ENCODE measurements at regions not wholly inside any gene's neighbourhood (a gene's known extent, or its start where the extent isn't known, plus 50 kb on each side); places are given as distances from the start of the nearest gene placed in this dataset.
A peak's percentile ranks its signal among the peaks of the same experiment; 100 is the strongest.
"Not testable (repeated sequence)": the region's sequence is repeated elsewhere in the genome, so short reads cannot be mapped to it uniquely, and the experiment has no call there.

DNA sequence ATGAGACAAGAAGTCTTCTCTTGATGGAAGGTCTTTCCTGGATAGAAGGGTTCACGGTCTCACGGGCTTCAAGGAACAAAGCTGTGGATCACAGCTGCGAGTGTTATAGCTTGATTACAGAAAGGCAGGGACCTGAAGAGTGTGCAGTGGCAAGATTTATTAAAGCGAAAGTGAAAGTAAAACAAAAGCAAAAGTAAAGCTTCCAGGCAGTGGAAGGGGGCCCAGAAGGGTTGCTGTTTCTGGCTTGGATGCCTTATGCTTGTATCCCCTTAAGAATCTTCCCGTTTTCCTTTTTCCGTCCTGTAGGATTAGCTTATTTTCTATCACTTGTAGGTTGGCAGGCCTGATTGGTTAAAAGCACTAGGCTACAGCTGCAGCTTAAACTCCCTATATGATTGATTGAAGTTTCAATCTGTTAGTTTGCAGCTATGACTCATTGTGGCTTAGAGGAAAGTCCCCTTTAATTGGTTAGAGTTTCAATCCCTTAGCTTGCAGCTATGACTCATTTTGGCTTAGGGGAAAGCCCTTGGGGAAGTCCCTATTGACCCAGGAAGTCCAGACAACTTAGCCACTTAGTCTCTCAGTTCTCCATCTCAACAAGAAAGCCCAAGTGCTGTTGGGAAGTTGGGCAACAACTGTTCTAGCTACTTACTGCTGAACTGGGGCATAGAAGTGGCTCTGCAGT is 183.7 kb upstream of the NLGN4Y start:
- H3K4me3 ChIP-seq (ENCODE audit: low read length): no peak overlapping the region
- DNase-seq (ENCODE audit: low read depth, low spot score): peak; percentile 4

DNA sequence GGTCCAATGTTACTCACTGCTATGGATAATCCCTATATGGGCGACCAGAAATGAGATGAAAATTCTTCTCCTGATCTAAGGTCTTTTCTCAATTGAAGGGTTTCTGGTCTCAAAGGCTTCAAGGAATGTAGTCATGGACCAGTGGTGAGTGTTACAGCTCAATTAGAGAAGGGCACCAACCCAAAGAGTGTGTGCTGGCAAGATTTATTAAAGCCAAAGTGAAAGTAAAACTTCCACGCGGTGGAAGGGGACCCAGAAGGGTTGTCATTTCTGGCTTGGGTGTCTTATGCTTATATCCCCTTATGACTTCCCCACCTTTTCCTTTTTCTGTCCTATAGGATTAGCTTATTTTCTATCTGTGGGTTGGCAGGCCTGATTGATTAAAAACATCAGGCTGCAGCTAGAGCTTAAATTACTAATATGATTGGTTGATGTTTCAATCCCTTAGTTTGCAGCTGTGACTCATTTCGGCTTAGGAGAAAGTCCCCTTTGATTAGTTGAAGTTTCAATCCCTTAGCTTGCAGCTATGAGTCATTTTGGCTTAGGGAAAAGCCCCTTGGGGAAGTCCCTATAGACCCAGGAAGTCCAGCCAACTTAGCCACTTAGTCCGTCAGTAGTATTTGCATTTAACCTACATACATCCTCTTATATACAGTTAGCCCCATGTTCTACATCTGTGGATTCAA is 179.5 kb upstream of the NLGN4Y start:
- no peak overlapping the region for H3K4me3 ChIP-seq (ENCODE audit: low read length)
- DNase-seq (ENCODE audit: low read depth, low spot score): no peak

DNA sequence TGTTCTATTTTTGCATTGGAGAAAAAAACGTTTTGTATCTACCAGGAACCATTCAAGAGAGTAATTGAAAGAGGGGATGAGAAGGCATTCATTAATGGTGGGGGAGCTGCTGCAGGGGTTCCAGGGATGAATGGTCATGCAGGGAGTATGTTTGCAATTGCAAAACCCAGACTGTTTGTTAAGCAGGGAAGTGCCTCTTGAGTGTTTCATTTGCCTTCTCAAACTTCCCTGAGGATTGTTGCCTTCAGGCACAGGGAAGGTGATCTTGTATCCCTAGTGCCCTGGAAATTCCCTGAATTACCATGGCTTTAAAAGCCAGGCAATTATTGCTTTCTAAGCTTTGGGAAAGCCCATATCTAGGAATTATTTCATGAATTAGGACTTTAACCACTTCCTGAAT is 172.7 kb upstream of the NLGN4Y start:
- DNase-seq (ENCODE audit: low read depth, low spot score): no peak
- no peak overlapping the region for H3K4me3 ChIP-seq (ENCODE audit: low read length)

DNA sequence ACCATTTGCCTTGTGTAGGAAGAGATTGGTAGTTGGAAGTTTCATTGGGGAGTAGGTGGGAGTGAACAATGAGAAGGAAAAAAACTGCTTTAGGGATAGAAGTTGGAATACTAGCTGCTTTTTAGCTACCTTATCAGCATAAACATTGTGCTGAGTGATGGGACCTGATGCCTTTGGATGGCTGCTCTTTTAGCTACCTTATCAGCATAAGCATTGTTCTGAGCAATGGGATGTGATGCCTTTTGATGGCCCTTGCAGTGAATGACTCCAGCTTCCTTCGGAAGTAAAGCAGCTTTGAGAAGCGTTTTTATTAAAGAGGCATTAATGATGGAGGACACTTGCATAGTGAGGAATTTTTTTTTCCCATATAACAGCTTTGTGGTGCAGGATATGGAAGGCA is 168.2 kb upstream of the NLGN4Y start:
- H3K4me3 ChIP-seq (ENCODE audit: low read length): no peak overlapping the region
- no peak for DNase-seq (ENCODE audit: low read depth, low spot score)

DNA sequence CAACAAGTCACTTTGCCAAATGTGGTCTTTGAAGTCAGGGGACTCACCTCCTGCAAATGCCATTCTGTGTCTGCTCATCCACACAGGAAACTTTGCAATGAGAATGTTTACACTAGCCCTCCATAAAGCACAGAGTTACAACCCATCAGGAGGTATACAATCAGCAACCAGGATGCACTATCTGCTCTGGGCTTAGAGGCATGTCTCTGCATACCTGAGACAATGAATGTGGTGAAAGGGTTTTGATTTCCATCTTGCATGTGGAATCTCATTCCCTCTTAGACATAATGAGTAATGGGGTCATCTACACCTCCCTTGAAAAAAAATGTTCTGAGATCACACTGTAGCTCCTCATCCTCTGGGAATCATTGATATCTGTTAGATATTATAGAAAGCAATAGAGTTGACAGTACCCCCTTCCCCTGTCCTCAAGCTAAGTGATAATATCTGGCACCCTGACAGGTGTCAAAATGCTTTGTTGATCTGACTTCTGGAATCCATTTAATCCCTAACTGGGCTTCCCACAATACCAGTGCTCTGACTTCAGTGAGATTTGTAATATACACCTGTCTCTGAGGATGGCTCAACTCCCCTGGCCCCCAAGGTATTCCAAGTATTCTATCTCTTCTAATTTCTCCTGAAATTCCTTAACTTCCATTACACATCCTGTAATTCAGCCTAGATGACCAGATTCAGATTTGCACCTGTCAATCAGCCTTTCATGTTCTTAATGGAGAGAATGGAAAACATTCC is 163.4 kb upstream of the NLGN4Y start:
- H3K4me3 ChIP-seq (ENCODE audit: low read length): no peak overlapping the region
- no peak for DNase-seq (ENCODE audit: low read depth, low spot score)

DNA sequence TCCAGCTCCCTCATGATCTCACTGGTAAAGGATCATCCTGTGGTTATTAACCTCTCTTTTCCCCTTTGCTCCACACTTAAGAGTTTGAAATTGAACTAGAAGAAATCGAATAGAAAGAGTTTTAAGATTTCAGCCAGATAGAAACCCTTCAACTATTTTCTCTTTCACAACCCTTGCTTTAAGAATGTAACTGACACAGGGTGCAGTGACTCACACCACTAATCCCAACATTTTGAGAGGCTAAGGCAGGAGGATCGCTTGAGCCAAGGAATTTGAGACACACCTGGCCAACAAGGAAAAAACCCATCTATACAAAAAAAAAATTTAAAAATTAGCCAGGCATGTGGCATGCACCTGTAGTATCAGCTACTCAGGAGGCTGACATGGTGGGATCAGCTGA is 150.7 kb upstream of the NLGN4Y start:
- no peak overlapping the region for H3K4me3 ChIP-seq (ENCODE audit: low read length)
- no peak for DNase-seq (ENCODE audit: low read depth, low spot score)

DNA sequence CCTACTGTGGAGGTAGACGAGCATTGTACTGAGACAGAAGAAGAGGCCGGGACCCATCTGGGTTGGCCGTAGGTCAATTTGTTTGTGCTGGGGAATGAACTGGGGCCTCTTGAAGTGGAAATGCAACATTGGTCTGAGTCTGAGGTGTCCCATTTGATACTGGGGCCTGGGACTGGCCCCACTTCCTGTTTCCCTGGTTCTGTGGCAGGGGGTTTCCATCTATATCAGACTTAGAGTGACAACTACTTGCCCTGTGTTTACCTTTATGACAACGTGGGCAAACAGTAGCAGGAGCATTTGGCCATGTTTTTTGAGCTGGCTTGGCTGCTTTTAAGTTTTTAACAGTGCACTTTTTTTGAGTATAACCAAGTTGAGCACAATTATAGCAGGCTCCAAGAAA is 146.1 kb upstream of the NLGN4Y start:
- no peak overlapping the region for H3K4me3 ChIP-seq (ENCODE audit: low read length)
- no peak for DNase-seq (ENCODE audit: low read depth, low spot score)

DNA sequence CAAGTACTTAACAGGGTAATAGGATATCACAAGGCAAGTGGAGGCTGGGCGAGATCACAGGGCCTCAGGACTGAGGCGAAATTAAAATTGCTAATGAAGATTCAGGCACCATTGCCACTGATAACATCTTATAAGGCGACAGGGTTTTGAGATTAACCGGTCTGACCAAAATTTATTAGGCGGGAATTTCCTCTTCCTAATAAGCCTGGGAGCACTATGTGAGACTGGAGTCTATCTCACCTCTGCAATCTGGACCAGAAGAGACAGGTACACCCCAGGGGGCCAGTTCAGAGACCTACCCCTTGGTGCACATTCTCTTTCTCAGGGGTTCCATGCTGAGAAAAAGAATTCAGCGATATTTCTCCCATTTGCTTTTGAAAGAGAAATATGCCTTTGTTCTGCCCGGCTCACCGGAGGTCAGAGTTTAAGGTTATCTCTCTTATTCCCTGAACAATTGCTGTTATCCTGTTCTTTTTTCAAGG is 113.7 kb upstream of the NLGN4Y start:
- not testable (repeated sequence) for DNase-seq (ENCODE audit: low read depth, low spot score); H3K4me3 ChIP-seq (ENCODE audit: low read length)

DNA sequence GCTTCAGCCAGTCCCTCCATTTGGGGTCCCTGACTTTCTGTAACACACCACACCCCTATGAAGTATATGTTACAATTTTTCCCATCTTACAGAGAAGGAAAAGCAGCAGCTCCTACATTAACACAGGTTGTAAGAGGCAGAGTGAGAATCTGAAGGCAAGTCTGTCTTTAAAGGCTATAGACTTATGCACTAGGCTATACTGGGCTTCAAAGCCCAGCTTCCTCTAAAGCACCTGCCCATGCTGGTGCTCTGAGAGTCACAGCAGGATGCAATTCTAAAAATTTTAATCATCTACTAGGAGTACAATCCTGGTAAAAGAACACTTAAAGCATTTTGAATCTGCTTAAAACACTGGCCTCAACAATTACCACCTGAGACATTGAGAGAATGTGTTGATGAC is 113.0 kb upstream of the NLGN4Y start:
- no peak for DNase-seq (ENCODE audit: low read depth, low spot score)
- no peak overlapping the region for H3K4me3 ChIP-seq (ENCODE audit: low read length)

DNA sequence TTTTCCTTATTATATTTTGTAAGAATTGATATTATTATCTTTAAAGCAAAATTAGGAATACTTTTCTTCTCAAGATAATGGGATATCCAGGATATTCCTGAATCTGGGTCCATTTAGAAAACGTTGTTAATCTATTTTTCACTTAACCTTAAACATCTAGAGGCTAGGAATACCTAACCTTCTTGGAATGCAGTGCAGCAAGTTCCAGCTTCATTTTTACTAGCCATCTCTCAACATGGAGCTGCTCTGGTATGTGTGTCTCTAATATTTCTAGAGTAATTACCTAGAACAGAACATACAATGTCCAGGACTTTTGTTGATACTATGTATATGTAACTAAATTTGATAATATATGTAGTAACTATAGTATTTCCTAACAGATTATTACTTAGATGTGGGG is 87.8 kb upstream of the NLGN4Y start:
- DNase-seq (ENCODE audit: low read depth, low spot score): no peak
- H3K4me3 ChIP-seq (ENCODE audit: low read length): no peak overlapping the region

DNA sequence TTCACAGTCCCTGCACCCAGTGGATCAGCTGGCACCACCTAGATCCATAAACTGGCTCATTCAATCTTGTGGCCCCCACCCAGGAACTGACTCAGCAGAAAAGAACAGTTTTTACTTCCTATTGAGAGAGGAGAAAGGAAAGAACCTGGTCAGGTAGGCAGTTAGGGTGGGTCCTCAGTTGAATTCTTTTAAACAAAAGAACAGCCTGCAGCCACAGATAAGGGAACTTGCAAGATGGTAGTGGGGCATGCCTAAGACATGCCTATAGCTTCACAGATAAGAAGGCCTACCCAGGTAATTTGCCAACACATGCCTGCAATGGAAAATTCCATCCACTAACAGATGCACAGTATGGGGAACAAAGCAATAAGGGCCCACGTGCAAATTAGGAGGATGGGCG is 86.7 kb upstream of the NLGN4Y start:
- DNase-seq (ENCODE audit: low read depth, low spot score): no peak
- no peak overlapping the region for H3K4me3 ChIP-seq (ENCODE audit: low read length)

DNA sequence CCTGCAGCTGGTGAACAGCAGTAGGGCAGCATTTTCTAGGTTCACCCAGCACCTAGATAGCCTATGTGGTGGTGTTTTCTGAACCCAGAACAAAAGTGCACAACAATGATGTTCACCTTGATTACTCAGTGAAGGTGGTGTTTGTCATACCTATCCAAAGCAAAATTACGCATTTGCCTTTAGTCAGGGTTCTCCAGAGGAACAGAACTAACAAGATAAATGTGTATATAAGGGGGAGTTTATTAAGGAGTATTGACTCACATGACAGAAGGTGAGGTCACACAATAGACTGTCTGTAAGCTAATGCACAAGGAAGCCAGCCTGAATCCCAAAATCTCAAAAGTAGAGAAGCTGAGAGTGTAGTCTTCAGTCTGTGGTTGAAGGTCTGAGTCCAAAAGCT is 85.9 kb upstream of the NLGN4Y start:
- H3K4me3 ChIP-seq (ENCODE audit: low read length): no peak overlapping the region
- no peak for DNase-seq (ENCODE audit: low read depth, low spot score)

DNA sequence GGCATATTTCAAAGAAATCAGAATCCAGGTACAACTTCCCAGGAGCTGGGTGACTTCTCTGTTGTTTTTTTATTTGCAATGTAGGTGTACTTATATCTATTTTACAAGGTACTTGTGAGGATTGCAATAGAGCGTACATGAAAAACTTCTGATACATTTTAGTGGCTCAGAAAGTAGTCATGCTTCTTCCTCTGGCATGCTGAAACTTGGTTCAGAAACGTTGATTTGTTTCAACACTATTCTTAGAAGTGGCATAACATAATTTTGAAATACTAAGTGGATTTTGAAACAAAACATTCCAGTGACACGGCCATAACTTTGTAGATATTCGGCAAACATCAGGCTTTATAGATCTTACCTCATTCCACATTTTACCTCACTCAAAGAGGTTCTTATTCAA is 79.8 kb upstream of the NLGN4Y start:
- no peak for DNase-seq (ENCODE audit: low read depth, low spot score)
- no peak overlapping the region for H3K4me3 ChIP-seq (ENCODE audit: low read length)

DNA sequence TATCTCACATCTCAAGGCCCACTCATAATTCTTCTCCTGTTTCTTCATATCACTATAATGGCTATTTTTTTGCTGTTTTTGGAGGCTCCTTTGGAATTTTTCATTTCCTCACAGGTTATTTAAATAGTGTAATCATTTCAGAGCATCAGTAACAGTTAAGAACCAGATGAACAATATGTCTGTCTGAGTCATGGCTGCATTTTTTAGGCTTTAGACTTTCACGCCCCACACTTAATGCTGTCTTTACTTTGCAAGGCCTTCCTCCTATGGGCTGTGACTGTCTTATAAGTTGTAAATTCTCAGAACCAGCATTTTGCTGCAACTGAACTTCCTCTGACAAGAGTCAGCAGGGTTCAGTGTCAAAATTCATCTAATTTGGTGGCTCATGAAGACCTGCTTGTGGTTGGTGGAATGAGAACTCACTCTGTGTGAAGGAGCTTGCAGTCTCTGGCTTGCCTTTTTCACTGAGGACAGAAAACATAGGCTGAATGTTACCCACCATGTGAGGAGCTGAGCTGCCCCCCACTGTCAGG is 56.1 kb upstream of the NLGN4Y start:
- no peak overlapping the region for H3K4me3 ChIP-seq (ENCODE audit: low read length)
- no peak for DNase-seq (ENCODE audit: low read depth, low spot score)

DNA sequence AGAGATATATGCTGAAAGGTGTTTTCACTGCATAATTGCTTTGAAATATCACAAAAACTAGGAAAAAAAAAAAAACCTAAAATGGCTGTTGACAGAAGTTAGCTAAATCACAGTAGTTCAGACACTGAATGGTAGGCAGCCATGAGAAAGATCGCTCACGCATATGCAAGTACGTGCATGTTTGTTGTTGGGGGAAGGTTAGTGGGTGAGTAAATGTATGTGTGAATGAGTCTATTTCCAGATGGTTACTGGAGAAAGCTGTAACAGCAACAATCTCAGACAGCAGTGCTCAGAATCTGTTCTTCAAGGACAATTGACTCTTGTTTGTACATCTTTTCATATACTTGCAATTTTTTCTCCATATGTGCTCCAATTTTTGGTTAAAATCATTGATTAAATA is 51.9 kb upstream of the NLGN4Y start:
- H3K4me3 ChIP-seq (ENCODE audit: low read length): no peak overlapping the region
- no peak for DNase-seq (ENCODE audit: low read depth, low spot score)

DNA sequence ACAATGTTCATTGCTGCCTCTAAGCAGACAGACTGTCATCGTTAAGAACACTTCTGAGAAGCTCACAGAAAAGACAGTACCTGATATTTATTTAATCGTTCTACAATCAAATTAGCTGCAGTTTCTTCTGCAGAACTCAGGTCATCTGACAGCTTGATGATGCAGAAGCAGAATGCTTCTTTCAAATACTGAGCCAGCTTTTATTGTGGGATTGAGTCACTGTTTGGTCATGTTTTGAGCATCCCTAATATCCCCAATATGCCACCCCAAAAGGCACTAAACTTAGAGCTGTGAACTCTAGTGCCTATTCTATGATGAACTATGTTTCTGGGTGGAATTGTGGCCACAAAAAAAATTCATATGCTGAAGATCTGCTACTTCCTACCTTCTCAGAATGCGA is 51.0 kb upstream of the NLGN4Y start:
- no peak overlapping the region for H3K4me3 ChIP-seq (ENCODE audit: low read length)
- DNase-seq (ENCODE audit: low read depth, low spot score): no peak

Data from Jurkat, Clone E6-1 (cell line).